NOMO-1 treated with DMSO at 0.1 percent for 48 hours (cell line): ENCODE measurements at regions not wholly inside any gene's neighbourhood (a gene's known extent, or its start where the extent isn't known, plus 50 kb on each side); places are given as distances from the start of the nearest gene placed in this dataset.
"Not testable (repeated sequence)": the region's sequence is repeated elsewhere in the genome, so short reads cannot be mapped to it uniquely, and the experiment has no call there.

Experiments used
- DNase-seq: peaks from one replicate; lab custom pipeline; 2025; ENCODE audit not compliant: unreplicated experiment; lab: John Stamatoyannopoulos, UW

- DNase-seq, result no peak
Measured at GRCh38 chr13:38160131-38160530, 189.5 kb upstream of the UFM1 start.

- DNase-seq, result no peak
Measured at GRCh38 chr13:38159710-38160109, 189.9 kb upstream of the UFM1 start.

- no peak for DNase-seq
Measured at GRCh38 chr13:38147050-38147449, 202.6 kb upstream of the UFM1 start.

- no peak for DNase-seq
Measured at GRCh38 chr13:38141792-38142191, 207.9 kb upstream of the UFM1 start.

GRCh38 chr13:38135592-38135991 lies 214.1 kb upstream of the UFM1 start:
- no peak for DNase-seq

GRCh38 chr13:38121267-38121666 lies 228.4 kb upstream of the UFM1 start:
- DNase-seq, result no peak

GRCh38 chr13:38103851-38104250 lies 234.3 kb upstream of the TRPC4 start:
- DNase-seq, result no peak

- no peak for DNase-seq
Measured at GRCh38 chr13:38099751-38100150, 230.2 kb upstream of the TRPC4 start.

- no peak for DNase-seq
Measured at GRCh38 chr13:38093425-38093824, 223.9 kb upstream of the TRPC4 start.

- no peak for DNase-seq
Measured at GRCh38 chr13:38090913-38091312, 221.3 kb upstream of the TRPC4 start.

- DNase-seq, result no peak
Measured at GRCh38 chr13:38086721-38087120, 217.1 kb upstream of the TRPC4 start.

GRCh38 chr13:38086013-38086412 lies 216.4 kb upstream of the TRPC4 start:
- no peak for DNase-seq

GRCh38 chr13:38073931-38074330 lies 204.4 kb upstream of the TRPC4 start:
- DNase-seq, result no peak

- DNase-seq, result no peak
Measured at GRCh38 chr13:38072696-38073095, 203.1 kb upstream of the TRPC4 start.

GRCh38 chr13:38071340-38071739 lies 201.8 kb upstream of the TRPC4 start:
- DNase-seq, result not testable (repeated sequence)

- no peak for DNase-seq
Measured at GRCh38 chr13:38053896-38054295, 184.3 kb upstream of the TRPC4 start.

- DNase-seq, result no peak
Measured at GRCh38 chr13:38046049-38046376, 176.4 kb upstream of the TRPC4 start.

GRCh38 chr13:38045278-38046048 lies 175.9 kb upstream of the TRPC4 start:
- peak; percentile 24 for DNase-seq

- DNase-seq, result no peak
Measured at GRCh38 chr13:38044067-38044466, 174.5 kb upstream of the TRPC4 start.

GRCh38 chr13:38042771-38043170 lies 173.2 kb upstream of the TRPC4 start:
- DNase-seq, result no peak

GRCh38 chr13:38024431-38024830 lies 154.9 kb upstream of the TRPC4 start:
- no peak for DNase-seq

- DNase-seq, result no peak
Measured at GRCh38 chr13:38017320-38017719, 147.7 kb upstream of the TRPC4 start.

GRCh38 chr13:38013676-38014075 lies 144.1 kb upstream of the TRPC4 start:
- DNase-seq, result no peak
